Body of pancreas (tissue), 4 donors: ENCODE measurements at regions not wholly inside any gene's neighbourhood (a gene's known extent, or its start where the extent isn't known, plus 50 kb on each side); places are given as distances from the start of the nearest gene placed in this dataset.
"Not testable (repeated sequence)": the region's sequence is repeated elsewhere in the genome, so short reads cannot be mapped to it uniquely, and the experiment has no call there.

Experiments used
- ATAC-seq: fragments of 150-250 bp; one replicate; pipeline ENCODE4 v1.9.1; 2016
- DNase-seq, 4 donors: peaks; one replicate each; pipeline ENCODE4 v3.0.0-alpha.2; 2019
- H3K27ac ChIP-seq, 4 donors: fragments of 200-600 bp; sonication (generic); 1 replicate in 3 of 4; 2 replicates in 1 of 4; pipeline versions ENCODE4 v1.5.1 to v1.6.1; 2016 to 2019; ENCODE audit warnings: mild to moderate bottlenecking in 1 of 4, mixed read lengths in 1 of 4, moderate library complexity in 1 of 4
- H3K27me3 ChIP-seq, 2 donors: fragments of 200-600 bp; sonication (generic); one replicate each; pipeline ENCODE4 v1.6.0; 2016; ENCODE audit warnings: mild to moderate bottlenecking in 1 of 2
- H3K36me3 ChIP-seq, 2 donors: fragments of 200-600 bp; sonication (generic); replicated peaks in 1 of 2; 2 replicates each; pipeline ENCODE4 v1.5.1; 2016; ENCODE audit warnings: low read depth in 2 of 2; ENCODE audit not compliant: insufficient read depth in 1 of 2
- H3K4me1 ChIP-seq: fragments of 200-600 bp; sonication (generic); one replicate; pipeline ENCODE4 v1.6.0; 2016
- H3K4me3 ChIP-seq, 2 donors: fragments of 200-600 bp; sonication (generic); 1 replicate in 1 of 2; 2 replicates in 1 of 2; pipeline ENCODE4 v1.5.1; 2016 to 2019
- H3K9me3 ChIP-seq, 3 donors: fragments of 200-600 bp; sonication (generic); 1 replicate in 2 of 3; 2 replicates in 1 of 3; pipeline ENCODE4 v1.5.1; 2016
- POLR2A ChIP-seq, 3 donors: fragments of 450-650 bp; IDR thresholded peaks; one replicate each; pipeline ENCODE4 v1.6.1; 2016; ENCODE audit warnings: antibody characterized with exemption in 3 of 3, mild to moderate bottlenecking in 2 of 3
- WGBS, 2 donors: methylation state at CpG; one replicate each; pipeline ENCODE4 v1.1.5; 2017; 5-methylcytosine and 5-hydroxymethylcytosine counted together
- intact Hi-C: fragments of 100-400 bp; cut with DNase I; formaldehyde crosslinking; loops from one replicate; pipeline ENCODE4 v1.15.1; 2023
- TF ChIP-seq, protein P1 (sequence below), 7 experiments: fragments of 450-650 bp in 4 of 7; fragments of 200-600 bp in 3 of 7; sonication (generic) in 3 of 7; IDR thresholded peaks; one replicate each; pipeline ENCODE4 v1.5.1; 2016 to 2019; ENCODE audit warnings: antibody characterized with exemption in 7 of 7

DNA sequence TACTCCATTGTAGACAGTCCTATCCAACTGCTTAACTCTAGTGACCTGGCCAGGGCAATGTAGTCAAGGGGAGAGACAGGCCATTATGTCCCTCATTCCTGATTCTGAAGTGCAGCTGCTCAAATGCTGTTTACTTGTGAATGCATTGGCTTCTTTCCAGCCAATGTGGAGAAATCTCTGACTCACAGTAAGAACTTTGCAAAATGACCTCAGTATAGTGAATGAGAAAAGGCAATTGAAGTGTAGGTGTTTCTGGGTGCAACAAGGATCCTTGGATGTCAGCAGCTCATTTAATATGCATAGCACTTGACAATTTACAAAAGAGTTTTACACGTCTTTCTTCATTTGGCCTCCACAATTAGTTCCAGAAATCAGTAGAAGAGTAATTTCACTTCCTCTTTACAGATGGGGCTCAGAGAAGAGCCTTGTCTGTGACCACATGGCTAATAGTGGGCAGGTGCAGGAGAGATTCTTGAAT is 367.2 kb downstream of the OSTF1 start:
- Histone ChIP-seq H3K4me1 (no peaks in the 10 kb centered on the region), H3K36me3 (no peaks in the 10 kb centered on the region), H3K27me3 (no peaks in the 10 kb centered on the region), H3K9me3 (no peaks in the 10 kb centered on the region), H3K27ac (no peak overlapping the region), H3K4me3 (no peak overlapping the region)
- 21% methylated on average over 1 of the region's 1 CpG for WGBS, 2 donors
- intact Hi-C loops: no loop called here
- DNase-seq (peak in 1 of 4 donors; percentile 45), ATAC-seq (no peak)
- TF ChIP-seq, protein P1, sequence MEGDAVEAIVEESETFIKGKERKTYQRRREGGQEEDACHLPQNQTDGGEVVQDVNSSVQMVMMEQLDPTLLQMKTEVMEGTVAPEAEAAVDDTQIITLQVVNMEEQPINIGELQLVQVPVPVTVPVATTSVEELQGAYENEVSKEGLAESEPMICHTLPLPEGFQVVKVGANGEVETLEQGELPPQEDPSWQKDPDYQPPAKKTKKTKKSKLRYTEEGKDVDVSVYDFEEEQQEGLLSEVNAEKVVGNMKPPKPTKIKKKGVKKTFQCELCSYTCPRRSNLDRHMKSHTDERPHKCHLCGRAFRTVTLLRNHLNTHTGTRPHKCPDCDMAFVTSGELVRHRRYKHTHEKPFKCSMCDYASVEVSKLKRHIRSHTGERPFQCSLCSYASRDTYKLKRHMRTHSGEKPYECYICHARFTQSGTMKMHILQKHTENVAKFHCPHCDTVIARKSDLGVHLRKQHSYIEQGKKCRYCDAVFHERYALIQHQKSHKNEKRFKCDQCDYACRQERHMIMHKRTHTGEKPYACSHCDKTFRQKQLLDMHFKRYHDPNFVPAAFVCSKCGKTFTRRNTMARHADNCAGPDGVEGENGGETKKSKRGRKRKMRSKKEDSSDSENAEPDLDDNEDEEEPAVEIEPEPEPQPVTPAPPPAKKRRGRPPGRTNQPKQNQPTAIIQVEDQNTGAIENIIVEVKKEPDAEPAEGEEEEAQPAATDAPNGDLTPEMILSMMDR (IDR thresholded peaks at IDR 0.05): no peak
- no peak for TF ChIP-seq POLR2A (IDR thresholded peaks at IDR 0.05)

DNA sequence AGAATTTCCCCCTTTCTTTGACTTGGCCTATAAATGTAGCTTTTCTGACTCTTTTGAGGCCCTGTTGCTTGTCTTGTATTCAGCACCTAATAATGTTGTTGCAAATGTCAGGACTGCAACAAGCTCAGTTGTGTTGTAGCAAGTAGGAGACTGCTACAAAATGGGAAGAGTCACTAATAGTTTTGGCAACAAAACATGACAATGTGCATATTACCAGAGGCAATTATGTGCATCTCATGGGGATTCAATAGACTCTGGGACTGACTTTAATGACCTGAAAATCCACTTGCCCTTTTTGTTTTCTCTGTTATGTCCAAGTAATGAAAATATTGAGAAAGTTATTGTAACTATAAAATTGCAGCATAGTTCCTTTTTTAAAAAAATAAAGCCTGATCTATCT is 368.4 kb downstream of the OSTF1 start:
- no peak for ATAC-seq
- no peak overlapping the region for H3K27ac ChIP-seq

DNA sequence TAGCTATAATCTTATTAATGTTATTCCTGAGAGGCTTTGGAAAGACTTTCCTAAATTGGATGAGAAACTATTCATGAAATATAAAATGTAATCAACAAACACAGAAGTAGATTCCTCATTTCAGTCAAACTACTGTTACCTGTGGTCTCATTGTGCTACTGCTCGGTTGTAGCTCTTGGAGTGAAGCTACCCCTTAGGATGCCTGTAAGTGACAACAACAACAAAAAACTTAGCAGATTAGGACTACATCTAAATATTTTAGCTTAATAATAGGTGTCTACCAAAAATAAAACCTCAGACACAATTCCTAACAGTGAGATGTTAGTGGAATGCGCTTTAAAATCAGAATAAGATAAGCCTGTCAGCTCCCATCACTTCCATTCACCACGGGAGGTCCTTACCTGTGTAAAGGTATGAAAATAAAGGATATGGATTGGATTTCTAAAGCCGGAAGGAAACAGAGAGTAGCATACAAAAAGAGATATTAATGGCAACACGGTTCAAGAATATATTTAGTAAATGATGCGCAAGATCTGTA is 369.2 kb downstream of the OSTF1 start:
- H3K27ac ChIP-seq: no peak overlapping the region
- no peaks in the 10 kb centered on the region for H3K4me1 ChIP-seq
- DNase-seq (no peak), ATAC-seq (no peak)
- H3K4me3 ChIP-seq: no peak overlapping the region
- no peaks in the 10 kb centered on the region for H3K36me3 ChIP-seq
- intact Hi-C loops: no loop called here
- H3K27me3 ChIP-seq: no peaks in the 10 kb centered on the region
- no peaks in the 10 kb centered on the region for H3K9me3 ChIP-seq
- TF ChIP-seq, protein P1 (IDR thresholded peaks at IDR 0.05): no peak
- TF ChIP-seq POLR2A (IDR thresholded peaks at IDR 0.05): no peak
- 56 to 61% methylated on average over 6 of the region's 6 CpGs for WGBS, 2 donors

More for the DNA sequence above, 368.4 kb downstream of the OSTF1 start:
- TF ChIP-seq, protein P1 (IDR thresholded peaks at IDR 0.05): no peak
- no peak for TF ChIP-seq POLR2A (IDR thresholded peaks at IDR 0.05)
- no peaks in the 10 kb centered on the region for H3K4me1 ChIP-seq
- H3K36me3 ChIP-seq: no peaks in the 10 kb centered on the region
- H3K4me3 ChIP-seq: no peak overlapping the region
- H3K27me3 ChIP-seq: no peaks in the 10 kb centered on the region
- intact Hi-C loops: no loop called here
- no peak for DNase-seq
- no peaks in the 10 kb centered on the region for H3K9me3 ChIP-seq

DNA sequence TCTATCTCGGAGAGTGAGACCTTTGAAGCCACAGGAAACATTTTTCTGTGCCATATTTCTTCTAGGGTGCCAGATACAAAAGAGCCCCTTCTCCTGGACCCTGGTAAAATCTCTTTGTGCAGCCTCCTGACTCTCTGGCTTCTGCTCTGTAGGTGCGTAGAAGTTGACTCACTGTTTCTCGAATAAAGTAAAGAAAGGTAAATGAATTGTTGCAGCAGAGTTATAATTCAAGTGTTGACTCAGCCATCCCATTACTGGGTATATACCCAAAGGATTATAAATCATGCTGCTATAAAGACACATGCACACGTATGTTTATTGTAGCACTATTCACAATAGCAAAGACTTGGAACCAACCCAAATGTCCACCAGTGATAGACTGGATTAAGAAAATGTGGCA is 371.0 kb downstream of the OSTF1 start:
- intact Hi-C loops, H3K4me3 ChIP-seq, H3K36me3 ChIP-seq, ATAC-seq, H3K4me1 ChIP-seq, H3K9me3 ChIP-seq, H3K27me3 ChIP-seq, DNase-seq, H3K27ac ChIP-seq: not testable (repeated sequence)
- 50 to 57% methylated on average over 4 of the region's 4 CpGs for WGBS, 2 donors

DNA sequence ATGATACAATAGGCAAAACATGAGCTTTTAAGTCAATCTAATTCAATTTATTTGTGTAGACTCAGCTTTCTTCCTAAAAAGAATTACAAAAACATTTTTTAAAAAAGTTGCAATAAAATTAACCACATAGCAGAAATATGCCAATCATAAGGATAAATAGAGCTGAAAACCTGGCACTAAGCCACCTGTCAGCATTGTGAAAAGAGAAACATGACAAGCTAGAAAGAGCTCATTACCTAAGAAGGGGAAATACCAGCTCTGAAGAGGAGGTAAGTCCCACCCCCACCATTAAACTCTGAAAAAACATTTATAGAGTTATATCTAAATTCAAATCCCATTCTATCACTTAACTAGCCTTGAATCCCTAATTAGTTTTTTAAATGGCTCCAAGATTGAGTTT is 372.9 kb downstream of the OSTF1 start:
- H3K9me3 ChIP-seq: no peaks in the 10 kb centered on the region
- intact Hi-C loops: no loop called here
- no peaks in the 10 kb centered on the region for H3K36me3 ChIP-seq
- H3K4me3 ChIP-seq: no peak overlapping the region
- H3K4me1 ChIP-seq: no peaks in the 10 kb centered on the region
- no peak for TF ChIP-seq POLR2A (IDR thresholded peaks at IDR 0.05)
- TF ChIP-seq, protein P1 (IDR thresholded peaks at IDR 0.05): no peak
- DNase-seq (no peak), ATAC-seq (no peak)
- no peak overlapping the region for H3K27ac ChIP-seq
- no peaks in the 10 kb centered on the region for H3K27me3 ChIP-seq
